ENCODE measurements at regions not wholly inside any gene's neighbourhood (a gene's known extent, or its start where the extent isn't known, plus 50 kb on each side); places are given as distances from the start of the nearest gene placed in this dataset.

DNA sequence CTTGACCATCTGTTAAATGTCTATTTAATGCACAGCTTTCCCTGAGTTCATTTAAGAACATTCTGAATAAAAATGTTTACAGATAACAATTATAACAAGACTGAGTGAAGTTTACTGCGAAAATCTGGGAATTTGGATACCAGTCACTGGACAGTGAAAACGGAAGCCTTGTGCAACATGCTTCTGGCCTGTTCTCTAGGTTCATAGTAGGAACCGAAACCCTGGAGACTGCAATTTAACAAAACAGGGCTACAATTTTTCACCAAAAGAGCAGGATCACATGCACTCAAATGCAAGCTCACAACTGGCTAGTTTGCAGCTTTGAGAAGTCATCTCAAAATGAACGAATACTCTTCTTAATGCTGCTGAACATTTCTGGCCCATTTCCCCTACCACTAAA, 435.9 kb downstream of the NR2F2 start:
- no peak for TF ChIP-seq CTCF (IDR thresholded peaks at IDR 0.05 in 4 of 5, conservative IDR thresholded peaks at IDR 0.05 in 1 of 5)
- TF ChIP-seq POLR2A (IDR thresholded peaks at IDR 0.05) = no peak

Data from gastrocnemius medialis (tissue), 4 donors.